MCF 10A (cell line): ENCODE measurements at regions not wholly inside any gene's neighbourhood (a gene's known extent, or its start where the extent isn't known, plus 50 kb on each side); places are given as distances from the start of the nearest gene placed in this dataset.

ENCODE experiments used
- BruUV-seq: library from RNA; stranded (reverse); fragments of 400-500 nt; replicated peaks from 2 replicates; lab custom pipeline; 2021; lab: Mats Ljungman, UMichigan
- CTCF ChIA-PET: fragments of 300-600 bp; sonication (Branson Sonifier 250); formaldehyde crosslinking; extraction: SDS; loops from one replicate; lab custom pipeline; 2021; ENCODE audit warnings: antibody characterized with exemption, inconsistent platforms; lab: Yijun Ruan, JAX
- POLR2A ChIA-PET: fragments of 300-600, 350-650 bp; sonication (Branson Sonifier 250); formaldehyde crosslinking; extraction: SDS; loops from one replicate; lab custom pipeline; 2020; ENCODE audit warnings: antibody characterized with exemption, inconsistent platforms; lab: Yijun Ruan, JAX
- DNase-seq: peaks from one replicate; pipeline ENCODE4 v3.0.0-alpha.2; 2018; ENCODE audit not compliant: unreplicated experiment
- H3K27ac Mint-ChIP-seq: one replicate; pipeline ENCODE4 v1.8.0; 2022; ENCODE audit warnings: mild to moderate bottlenecking, low read depth, mixed read lengths; ENCODE audit not compliant: unreplicated experiment
- H3K27me3 Mint-ChIP-seq: one replicate; pipeline ENCODE4 v1.8.0; 2022; ENCODE audit warnings: mixed read lengths; ENCODE audit not compliant: insufficient read depth, unreplicated experiment
- H3K36me3 Mint-ChIP-seq: one replicate; pipeline ENCODE4 v1.8.0; 2022; ENCODE audit warnings: mild to moderate bottlenecking, moderate library complexity, mixed read lengths; ENCODE audit not compliant: insufficient read depth, unreplicated experiment
- H3K4me1 Mint-ChIP-seq: one replicate; pipeline ENCODE4 v1.8.0; 2022; ENCODE audit warnings: mixed read lengths; ENCODE audit not compliant: insufficient read depth, unreplicated experiment
- H3K4me3 Mint-ChIP-seq: one replicate; pipeline ENCODE4 v1.8.0; 2022; ENCODE audit warnings: mild to moderate bottlenecking, moderate library complexity, mixed read lengths; ENCODE audit not compliant: unreplicated experiment
- H3K9me3 Mint-ChIP-seq: one replicate; pipeline ENCODE4 v1.8.0; 2022; ENCODE audit warnings: mixed read lengths; ENCODE audit not compliant: unreplicated experiment
- CTCF ChIP-seq: fragments of 200-600 bp; IDR thresholded peaks from one replicate; pipeline ENCODE4 v1.8.0; 2022; ENCODE audit warnings: antibody characterized with exemption, mild to moderate bottlenecking; ENCODE audit not compliant: unreplicated experiment
- intact Hi-C: fragments of 100-400 bp; cut with micrococcal nuclease; formaldehyde crosslinking; loops from 2 replicates; pipeline ENCODE4 v1.14.1; 2022

DNA sequence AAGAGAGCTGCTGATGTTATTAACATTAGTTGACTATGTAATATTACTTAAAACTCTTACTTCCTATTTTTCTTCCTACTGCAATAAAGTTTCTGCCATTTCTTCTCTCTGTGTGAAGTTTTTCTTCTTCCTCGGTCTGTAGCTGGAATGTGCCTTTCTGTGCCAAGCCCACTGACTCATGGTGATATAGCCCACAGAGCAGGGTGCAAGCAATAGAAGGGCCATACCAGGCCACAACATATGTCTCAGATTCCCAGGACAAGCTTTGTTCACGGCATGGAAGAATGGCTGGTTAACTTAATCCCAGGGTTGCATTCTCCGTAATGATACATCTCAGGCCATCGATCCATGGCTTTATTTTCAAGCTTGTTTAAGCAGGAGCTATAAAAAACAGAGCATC is 815.3 kb downstream of the TUSC7 start:
- CTCF ChIA-PET = interaction anchor here (0.6 to 3.7 kb wide), 8 partner anchors 22 to 1102 kb away, joined by 3 to 28 read pairs (median 5); no protein-coding TSS in a partner anchor
- Mint-ChIP-seq H3K27me3 (peaks cover 19% of the 10 kb centered on the region), H3K27ac (no peak overlapping the region), H3K4me1 (peaks cover 17% of the 10 kb centered on the region), H3K4me3 (no peak overlapping the region), H3K9me3 (no peaks in the 10 kb centered on the region), H3K36me3 (no peaks in the 10 kb centered on the region)
- DNase-seq = no peak
- POLR2A ChIA-PET = no interaction called here
- no TSS peak for BruUV-seq
- no peak for TF ChIP-seq CTCF
- intact Hi-C loops = loop anchor here (5.0 kb wide), 3 partner anchors 192 to 753 kb away; no protein-coding TSS in a partner anchor

- Mint-ChIP-seq H3K4me3 (no peak overlapping the region), H3K4me1 (peaks cover 26% of the 10 kb centered on the region), H3K27ac (no peak overlapping the region), H3K9me3 (no peaks in the 10 kb centered on the region), H3K36me3 (no peaks in the 10 kb centered on the region), H3K27me3 (peaks cover 2% of the 10 kb centered on the region)
- BruUV-seq = no TSS peak
- POLR2A ChIA-PET = no interaction called here
- peak; percentile 40 for DNase-seq
- intact Hi-C loops = loop anchor here (1.0 to 5.0 kb wide), 7 partner anchors 120 to 754 kb away; no protein-coding TSS in a partner anchor
- peak; percentile 58 for TF ChIP-seq CTCF
- CTCF ChIA-PET = interaction anchor here (0.6 to 3.7 kb wide), 29 partner anchors 8 to 1123 kb away, joined by 3 to 28 read pairs (median 4); no protein-coding TSS in a partner anchor
These were observed 817.0 kb downstream of the TUSC7 start for GRCh38 chr3:117526470-117527079.

GRCh38 chr3:117527346-117527745 is 817.8 kb downstream of the TUSC7 start:
- H3K36me3 Mint-ChIP-seq = no peaks in the 10 kb centered on the region
- TF ChIP-seq CTCF = no peak
- POLR2A ChIA-PET = no interaction called here

DNA sequence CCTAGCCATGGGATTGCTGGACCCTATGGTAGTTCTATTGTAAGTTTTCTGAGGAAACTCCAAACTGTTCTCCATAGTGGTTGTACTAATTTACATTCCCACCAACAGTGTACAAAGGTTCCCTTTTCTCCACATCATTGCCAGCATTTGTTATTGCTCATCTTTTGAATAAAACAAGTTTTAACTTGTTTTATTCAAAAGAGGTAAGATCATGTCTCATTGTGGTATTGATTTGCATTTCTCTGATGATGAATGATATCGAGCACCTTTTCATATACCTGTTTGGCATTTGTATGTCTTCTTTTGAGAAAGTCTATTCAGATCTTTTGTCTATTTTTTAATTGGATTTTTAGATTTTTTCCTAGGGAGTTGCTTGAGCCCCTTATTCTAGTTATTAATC is 819.1 kb downstream of the TUSC7 start:
- no peak for TF ChIP-seq CTCF
- H3K27ac Mint-ChIP-seq = no peak overlapping the region
- H3K4me1 Mint-ChIP-seq = peaks cover 26% of the 10 kb centered on the region
- CTCF ChIA-PET = no interaction called here
- H3K36me3 Mint-ChIP-seq = no peaks in the 10 kb centered on the region
- H3K4me3 Mint-ChIP-seq = no peak overlapping the region
- no peaks in the 10 kb centered on the region for H3K27me3 Mint-ChIP-seq
- POLR2A ChIA-PET = interaction anchor here (0.6 kb wide), 1 partner anchor 279 kb away, joined by 3 read pairs; no protein-coding TSS in a partner anchor
- BruUV-seq = no TSS peak
- intact Hi-C loops = loop anchor here (5.0 kb wide), 3 partner anchors 189 to 756 kb away; no protein-coding TSS in a partner anchor
- DNase-seq = no peak
- no peaks in the 10 kb centered on the region for H3K9me3 Mint-ChIP-seq

More at GRCh38 chr3:117527346-117527745, 817.8 kb downstream of the TUSC7 start:
- Mint-ChIP-seq H3K4me3 (no peak overlapping the region), H3K9me3 (no peaks in the 10 kb centered on the region), H3K4me1 (peaks cover 26% of the 10 kb centered on the region), H3K27ac (no peak overlapping the region), H3K27me3 (no peaks in the 10 kb centered on the region)
- BruUV-seq = no TSS peak
- intact Hi-C loops = loop anchor here (2.0 to 5.0 kb wide), 4 partner anchors 121 to 755 kb away; no protein-coding TSS in a partner anchor
- CTCF ChIA-PET = interaction anchor here (0.6 to 1.0 kb wide), 4 partner anchors 279 to 756 kb away, joined by 3 to 5 read pairs (median 3); no protein-coding TSS in a partner anchor
- DNase-seq = no peak
